Chondrocyte (in vitro differentiated cells): ENCODE measurements at regions not wholly inside any gene's neighbourhood (a gene's known extent, or its start where the extent isn't known, plus 50 kb on each side); places are given as distances from the start of the nearest gene placed in this dataset.

Experiments
- DNase-seq: peaks from one replicate; pipeline ENCODE4 v3.0.0; 2021; ENCODE audit warnings: mixed read lengths, low spot score
- H3K27ac Mint-ChIP-seq: one replicate; pipeline ENCODE4 v1.8.0; 2021; ENCODE audit warnings: mild to moderate bottlenecking, moderate library complexity, mixed read lengths; ENCODE audit not compliant: unreplicated experiment
- H3K27me3 Mint-ChIP-seq: 2 replicates; pipeline ENCODE4 v1.8.0; 2021; ENCODE audit warnings: low read depth, mixed read lengths
- H3K36me3 Mint-ChIP-seq: 2 replicates; pipeline ENCODE4 v1.8.0; 2021; ENCODE audit warnings: low read depth, mixed read lengths
- H3K4me1 Mint-ChIP-seq: 2 replicates; pipeline ENCODE4 v1.8.0; 2021; ENCODE audit warnings: low read depth, mild to moderate bottlenecking, mixed read lengths
- H3K4me3 Mint-ChIP-seq: one replicate; pipeline ENCODE4 v1.8.0; 2021; ENCODE audit warnings: mild to moderate bottlenecking, moderate library complexity, mixed read lengths; ENCODE audit not compliant: unreplicated experiment
- H3K9me3 Mint-ChIP-seq: 2 replicates; pipeline ENCODE4 v1.8.0; 2021; ENCODE audit warnings: low read depth, mixed read lengths
- TF ChIP-seq, protein P1 (sequence below): fragments of 200-600 bp; sonication (generic); IDR thresholded peaks from 2 replicates; pipeline ENCODE4 v1.5.0; 2021; ENCODE audit warnings: antibody characterized with exemption, mild to moderate bottlenecking, moderate library complexity

- H3K27me3 Mint-ChIP-seq = peaks cover 2% of the 10 kb centered on the region
- H3K4me1 Mint-ChIP-seq = no peaks in the 10 kb centered on the region
- H3K9me3 Mint-ChIP-seq = no peaks in the 10 kb centered on the region
- no peak overlapping the region for H3K27ac Mint-ChIP-seq
- no peak overlapping the region for H3K4me3 Mint-ChIP-seq
- DNase-seq = no peak
- no peaks in the 10 kb centered on the region for H3K36me3 Mint-ChIP-seq
- TF ChIP-seq, protein P1, sequence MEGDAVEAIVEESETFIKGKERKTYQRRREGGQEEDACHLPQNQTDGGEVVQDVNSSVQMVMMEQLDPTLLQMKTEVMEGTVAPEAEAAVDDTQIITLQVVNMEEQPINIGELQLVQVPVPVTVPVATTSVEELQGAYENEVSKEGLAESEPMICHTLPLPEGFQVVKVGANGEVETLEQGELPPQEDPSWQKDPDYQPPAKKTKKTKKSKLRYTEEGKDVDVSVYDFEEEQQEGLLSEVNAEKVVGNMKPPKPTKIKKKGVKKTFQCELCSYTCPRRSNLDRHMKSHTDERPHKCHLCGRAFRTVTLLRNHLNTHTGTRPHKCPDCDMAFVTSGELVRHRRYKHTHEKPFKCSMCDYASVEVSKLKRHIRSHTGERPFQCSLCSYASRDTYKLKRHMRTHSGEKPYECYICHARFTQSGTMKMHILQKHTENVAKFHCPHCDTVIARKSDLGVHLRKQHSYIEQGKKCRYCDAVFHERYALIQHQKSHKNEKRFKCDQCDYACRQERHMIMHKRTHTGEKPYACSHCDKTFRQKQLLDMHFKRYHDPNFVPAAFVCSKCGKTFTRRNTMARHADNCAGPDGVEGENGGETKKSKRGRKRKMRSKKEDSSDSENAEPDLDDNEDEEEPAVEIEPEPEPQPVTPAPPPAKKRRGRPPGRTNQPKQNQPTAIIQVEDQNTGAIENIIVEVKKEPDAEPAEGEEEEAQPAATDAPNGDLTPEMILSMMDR = no peak
These were observed 767.1 kb downstream of the UQCRFS1 start for GRCh38 chr19:28445826-28446225.

- no peak overlapping the region for H3K4me3 Mint-ChIP-seq
- H3K4me1 Mint-ChIP-seq = no peaks in the 10 kb centered on the region
- H3K27ac Mint-ChIP-seq = no peak overlapping the region
- H3K36me3 Mint-ChIP-seq = no peaks in the 10 kb centered on the region
- H3K27me3 Mint-ChIP-seq = peaks cover 2% of the 10 kb centered on the region
- TF ChIP-seq, protein P1 = no peak
- no peak for DNase-seq
- no peaks in the 10 kb centered on the region for H3K9me3 Mint-ChIP-seq
These were observed 768.6 kb downstream of the UQCRFS1 start for GRCh38 chr19:28444362-28444761.

DNA sequence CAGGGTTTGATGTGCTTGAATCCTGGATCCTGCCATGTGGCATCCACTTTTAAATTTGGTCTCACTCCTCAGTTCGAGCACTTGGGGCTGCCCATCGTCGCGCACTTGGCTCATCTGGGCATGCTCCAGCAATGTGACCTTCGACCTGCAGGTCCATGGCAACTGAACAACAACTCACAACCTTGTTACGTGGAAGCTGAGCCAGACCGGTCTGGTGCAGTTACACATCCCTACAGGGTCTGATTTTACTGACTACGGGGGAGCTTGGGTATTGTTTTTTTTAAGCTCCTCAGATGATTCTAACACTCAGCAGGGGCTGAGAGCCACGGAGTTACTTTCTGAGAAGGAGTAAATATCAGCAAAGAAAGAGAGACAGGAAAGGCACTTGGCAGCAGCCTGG lies 769.6 kb downstream of the UQCRFS1 start:
- peaks cover 2% of the 10 kb centered on the region for H3K27me3 Mint-ChIP-seq
- no peak for DNase-seq
- no peaks in the 10 kb centered on the region for H3K36me3 Mint-ChIP-seq
- TF ChIP-seq, protein P1 = no peak
- no peak overlapping the region for H3K27ac Mint-ChIP-seq
- H3K9me3 Mint-ChIP-seq = no peaks in the 10 kb centered on the region
- no peak overlapping the region for H3K4me3 Mint-ChIP-seq
- H3K4me1 Mint-ChIP-seq = no peaks in the 10 kb centered on the region

- Mint-ChIP-seq H3K4me1 (no peaks in the 10 kb centered on the region), H3K4me3 (no peak overlapping the region), H3K9me3 (peaks cover 22% of the 10 kb centered on the region), H3K27ac (no peak overlapping the region), H3K27me3 (peaks cover 6% of the 10 kb centered on the region), H3K36me3 (no peaks in the 10 kb centered on the region)
- TF ChIP-seq, protein P1 = no peak
- DNase-seq = no peak
These were observed 775.3 kb downstream of the UQCRFS1 start for GRCh38 chr19:28437390-28438346.

GRCh38 chr19:28436320-28436719 lies 776.6 kb downstream of the UQCRFS1 start:
- Mint-ChIP-seq H3K36me3 (no peaks in the 10 kb centered on the region), H3K9me3 (peaks cover 31% of the 10 kb centered on the region), H3K27ac (no peak overlapping the region)

More at GRCh38 chr19:28436320-28436719, 776.6 kb downstream of the UQCRFS1 start:
- no peak for DNase-seq
- no peak overlapping the region for H3K4me3 Mint-ChIP-seq
- peaks cover 4% of the 10 kb centered on the region for H3K27me3 Mint-ChIP-seq
- H3K4me1 Mint-ChIP-seq = no peaks in the 10 kb centered on the region
- TF ChIP-seq, protein P1 = no peak
